ENCODE measurements at regions not wholly inside any gene's neighbourhood (a gene's known extent, or its start where the extent isn't known, plus 50 kb on each side); places are given as distances from the start of the nearest gene placed in this dataset.

GRCh38 chr20:24796236-24796635 is 152.8 kb upstream of the CST7 start:
- no peak for DNase-seq (ENCODE audit: low spot score)

GRCh38 chr20:24797113-24797512 is 152.0 kb upstream of the CST7 start:
- DNase-seq (ENCODE audit: low spot score) = no peak

GRCh38 chr20:24797745-24798655 is 151.1 kb upstream of the CST7 start:
- DNase-seq (ENCODE audit: low spot score) = no peak

- no peak for DNase-seq (ENCODE audit: low spot score)
Observed at GRCh38 chr20:24798930-24799705, 150.0 kb upstream of the CST7 start.

- DNase-seq (ENCODE audit: low spot score) = no peak
Observed at GRCh38 chr20:24799971-24800580, 149.0 kb upstream of the CST7 start.

- no peak for DNase-seq (ENCODE audit: low spot score)
Observed at GRCh38 chr20:24802286-24802820, 146.7 kb upstream of the CST7 start.

- DNase-seq (ENCODE audit: low spot score) = no peak
Observed at GRCh38 chr20:24804481-24805206, 144.4 kb upstream of the CST7 start.

GRCh38 chr20:24805456-24806238 is 143.4 kb upstream of the CST7 start:
- DNase-seq (ENCODE audit: low spot score) = no peak

- no peak for DNase-seq (ENCODE audit: low spot score)
Observed at GRCh38 chr20:24806705-24807676, 142.1 kb upstream of the CST7 start.

GRCh38 chr20:24808616-24809015 is 140.5 kb upstream of the CST7 start:
- DNase-seq (ENCODE audit: low spot score) = no peak

- DNase-seq (ENCODE audit: low spot score) = no peak
Observed at GRCh38 chr20:24809606-24810005, 139.5 kb upstream of the CST7 start.

- no peak for DNase-seq (ENCODE audit: low spot score)
Observed at GRCh38 chr20:24810676-24811407, 138.2 kb upstream of the CST7 start.

GRCh38 chr20:24812373-24812772 is 136.7 kb upstream of the CST7 start:
- DNase-seq (ENCODE audit: low spot score) = no peak

- DNase-seq (ENCODE audit: low spot score) = no peak
Observed at GRCh38 chr20:24813080-24813479, 136.0 kb upstream of the CST7 start.

GRCh38 chr20:24813496-24813895 is 135.6 kb upstream of the CST7 start:
- no peak for DNase-seq (ENCODE audit: low spot score)

GRCh38 chr20:24813936-24814335 is 135.1 kb upstream of the CST7 start:
- no peak for DNase-seq (ENCODE audit: low spot score)

- no peak for DNase-seq (ENCODE audit: low spot score)
Observed at GRCh38 chr20:24814556-24815195, 134.4 kb upstream of the CST7 start.

GRCh38 chr20:24815196-24815815 is 133.8 kb upstream of the CST7 start:
- DNase-seq (ENCODE audit: low spot score) = no peak
